WTC11 (cell line): ENCODE measurements at regions not wholly inside any gene's neighbourhood (a gene's known extent, or its start where the extent isn't known, plus 50 kb on each side); places are given as distances from the start of the nearest gene placed in this dataset.

Experiments used
- ATAC-seq: fragments of 200-7000 bp; cut with Tn5 transposase; 2 replicates; pipeline ENCODE4 v1.10.0; 2021; ENCODE audit warnings: mild to moderate bottlenecking, moderate library complexity
- CTCF ChIA-PET: fragments of 300-600 bp; sonication (Branson Sonifier 250); formaldehyde crosslinking; loops from one replicate; lab custom pipeline; 2021; ENCODE audit warnings: antibody characterized with exemption; lab: Charles Lee
- POLR2A ChIA-PET: fragments of 350-600 bp; sonication (Branson Sonifier 250); formaldehyde crosslinking; loops from one replicate; lab custom pipeline; 2021; ENCODE audit warnings: antibody characterized with exemption; lab: Charles Lee
- DNase-seq: peaks from one replicate; pipeline ENCODE4 v3.0.0; 2021; ENCODE audit warnings: low spot score
- H3K27ac Mint-ChIP-seq: 2 replicates; pipeline ENCODE4 v1.8.0; 2021; ENCODE audit warnings: mixed read lengths
- H3K27me3 Mint-ChIP-seq: 2 replicates; pipeline ENCODE4 v1.8.0; 2021; ENCODE audit warnings: low read depth, mild to moderate bottlenecking, moderate library complexity, mixed read lengths
- H3K36me3 Mint-ChIP-seq: 2 replicates; pipeline ENCODE4 v1.8.0; 2021; ENCODE audit warnings: mixed read lengths
- H3K4me1 Mint-ChIP-seq: 2 replicates; pipeline ENCODE4 v1.8.0; 2022; ENCODE audit warnings: mixed read lengths
- H3K4me3 Mint-ChIP-seq: 2 replicates; pipeline ENCODE4 v1.8.0; 2021; ENCODE audit warnings: mild to moderate bottlenecking, moderate library complexity, mixed read lengths
- H3K9me3 Mint-ChIP-seq: 2 replicates; pipeline ENCODE4 v1.8.0; 2021; ENCODE audit warnings: mixed read lengths
- CREB1 ChIP-seq: sonication (generic); formaldehyde crosslinking; IDR thresholded peaks from 2 replicates; pipeline ENCODE4 v1.8.0; 2023; ENCODE audit warnings: mild to moderate bottlenecking, missing genetic modification reagents
- E2F4 ChIP-seq: sonication (generic); formaldehyde crosslinking; IDR thresholded peaks from 2 replicates; pipeline ENCODE4 v1.8.1; 2022; ENCODE audit warnings: low read depth, mild to moderate bottlenecking, moderate library complexity, missing genetic modification reagents, borderline replicate concordance
- ELF4 ChIP-seq: sonication (generic); formaldehyde crosslinking; IDR thresholded peaks from 2 replicates; pipeline ENCODE4 v1.8.1; 2022; ENCODE audit warnings: low read depth, mild to moderate bottlenecking, moderate library complexity, missing genetic modification reagents
- EMX1 ChIP-seq: fragments of 250-450 bp; sonication (Bioruptor Pico); IDR thresholded peaks from 2 replicates; pipeline ENCODE4 v1.8.0; 2021; ENCODE audit warnings: mild to moderate bottlenecking
- FOXK1 ChIP-seq: sonication (generic); formaldehyde crosslinking; IDR thresholded peaks from 2 replicates; pipeline ENCODE4 v1.8.0; 2022; ENCODE audit warnings: mild to moderate bottlenecking, moderate library complexity, missing genetic modification reagents
- GABPB1 ChIP-seq: sonication (generic); formaldehyde crosslinking; IDR thresholded peaks from 2 replicates; pipeline ENCODE4 v1.8.1; 2023; ENCODE audit warnings: mild to moderate bottlenecking, missing genetic modification reagents
- MLX ChIP-seq: sonication (generic); formaldehyde crosslinking; IDR thresholded peaks from 2 replicates; pipeline ENCODE4 v1.8.1; 2023; ENCODE audit warnings: mild to moderate bottlenecking, missing genetic modification reagents, moderate library complexity
- NFE2L1 ChIP-seq: sonication (generic); formaldehyde crosslinking; IDR thresholded peaks from 2 replicates; pipeline ENCODE4 v1.8.1; 2023; ENCODE audit warnings: missing genetic modification reagents
- NR2C2 ChIP-seq: sonication (generic); formaldehyde crosslinking; IDR thresholded peaks from 2 replicates; pipeline ENCODE4 v1.8.0; 2022; ENCODE audit warnings: mild to moderate bottlenecking, missing genetic modification reagents
- OVOL2 ChIP-seq: fragments of 250-450 bp; sonication (Bioruptor Pico); IDR thresholded peaks from 2 replicates; pipeline ENCODE4 v1.9.0; 2021; ENCODE audit warnings: mild to moderate bottlenecking, borderline replicate concordance
- USF1 ChIP-seq: sonication (generic); formaldehyde crosslinking; IDR thresholded peaks from 2 replicates; pipeline ENCODE4 v1.8.0; 2022; ENCODE audit warnings: mild to moderate bottlenecking, missing genetic modification reagents
- ZBTB21 ChIP-seq: sonication (generic); formaldehyde crosslinking; IDR thresholded peaks from 2 replicates; pipeline ENCODE4 v1.8.1; 2023; ENCODE audit warnings: mild to moderate bottlenecking, missing genetic modification reagents, borderline replicate concordance
- ZBTB43 ChIP-seq: sonication (generic); formaldehyde crosslinking; IDR thresholded peaks from 2 replicates; pipeline ENCODE4 v1.8.1; 2023; ENCODE audit warnings: mild to moderate bottlenecking, missing genetic modification reagents
- ZMAT4 ChIP-seq: fragments of 250-450 bp; sonication (Bioruptor Pico); IDR thresholded peaks from 2 replicates; pipeline ENCODE4 v1.9.0; 2021; ENCODE audit warnings: mild to moderate bottlenecking
- ZNF121 ChIP-seq: sonication (generic); formaldehyde crosslinking; IDR thresholded peaks from 2 replicates; pipeline ENCODE4 v1.8.0; 2023; ENCODE audit warnings: missing genetic modification reagents
- ZNF138 ChIP-seq: sonication (generic); formaldehyde crosslinking; conservative IDR thresholded peaks from 2 replicates; pipeline ENCODE4 v1.8.1; 2022; ENCODE audit warnings: mild to moderate bottlenecking, moderate library complexity, missing genetic modification reagents
- ZNF281 ChIP-seq: sonication (generic); formaldehyde crosslinking; IDR thresholded peaks from 2 replicates; pipeline ENCODE4 v1.8.0; 2023; ENCODE audit warnings: mild to moderate bottlenecking, missing genetic modification reagents
- ZNF425 ChIP-seq: fragments of 250-450 bp; sonication (Bioruptor Pico); conservative IDR thresholded peaks from 2 replicates; pipeline ENCODE4 v1.9.0; 2021; ENCODE audit warnings: mild to moderate bottlenecking
- TF ChIP-seq, protein P1 (sequence below): sonication (generic); formaldehyde crosslinking; IDR thresholded peaks from 2 replicates; pipeline ENCODE4 v1.8.1; 2022; ENCODE audit warnings: low read depth, missing genetic modification reagents, borderline replicate concordance
- TF ChIP-seq, protein P2 (sequence below): fragments of 250-450 bp; sonication (Bioruptor Pico); IDR thresholded peaks from 2 replicates; pipeline ENCODE4 v1.9.0; 2021; ENCODE audit warnings: moderate library complexity, mild to moderate bottlenecking, inconsistent platforms, borderline replicate concordance
- TF ChIP-seq, protein P3 (sequence below): sonication (generic); formaldehyde crosslinking; IDR thresholded peaks from 2 replicates; pipeline ENCODE4 v1.8.0; 2022; ENCODE audit warnings: mild to moderate bottlenecking, missing genetic modification reagents

DNA sequence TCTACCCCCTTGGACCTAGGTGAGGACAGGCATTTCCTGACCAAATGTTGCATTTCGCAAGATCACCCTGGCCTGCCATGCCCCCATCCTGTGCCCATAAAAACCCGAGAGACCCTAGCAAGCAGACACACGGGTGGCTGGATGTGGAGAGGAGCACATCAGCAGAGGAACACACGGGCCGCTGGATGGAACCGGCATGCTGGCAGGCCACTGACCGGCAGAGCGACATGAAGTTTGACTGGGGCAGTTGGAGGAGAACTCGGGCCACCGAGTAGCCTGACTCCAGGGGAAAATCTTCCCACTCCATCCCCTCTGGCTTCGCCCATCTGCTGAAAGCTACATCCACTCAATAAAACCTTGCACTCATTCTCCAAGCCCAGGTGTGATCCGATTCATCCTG is 329.3 kb downstream of the FGF9 start (continued):
- TF ChIP-seq OVOL2 (CRISPR knock-in tag): no peak
- TF ChIP-seq EMX1 (CRISPR knock-in tag): no peak
- TF ChIP-seq CREB1: no peak
- TF ChIP-seq ZMAT4: no peak
- no peak for TF ChIP-seq NR2C2 (CRISPR knock-in tag)
- no peak for TF ChIP-seq ELF4
- TF ChIP-seq NFE2L1 (CRISPR knock-in tag): no peak

GRCh38 chr13:22001336-22001735 is 330.5 kb downstream of the FGF9 start:
- H3K36me3 Mint-ChIP-seq: no peaks in the 10 kb centered on the region
- POLR2A ChIA-PET: no interaction called here
- no peaks in the 10 kb centered on the region for H3K9me3 Mint-ChIP-seq
- ATAC-seq: no peak
- CTCF ChIA-PET: no interaction called here
- H3K4me3 Mint-ChIP-seq: no peak overlapping the region
- peaks cover 3% of the 10 kb centered on the region; the same call in 1 of the 2 replicates for H3K4me1 Mint-ChIP-seq
- no peak overlapping the region for H3K27ac Mint-ChIP-seq
- no peaks in the 10 kb centered on the region for H3K27me3 Mint-ChIP-seq
- no peak for DNase-seq
- TF ChIP-seq, protein P1, sequence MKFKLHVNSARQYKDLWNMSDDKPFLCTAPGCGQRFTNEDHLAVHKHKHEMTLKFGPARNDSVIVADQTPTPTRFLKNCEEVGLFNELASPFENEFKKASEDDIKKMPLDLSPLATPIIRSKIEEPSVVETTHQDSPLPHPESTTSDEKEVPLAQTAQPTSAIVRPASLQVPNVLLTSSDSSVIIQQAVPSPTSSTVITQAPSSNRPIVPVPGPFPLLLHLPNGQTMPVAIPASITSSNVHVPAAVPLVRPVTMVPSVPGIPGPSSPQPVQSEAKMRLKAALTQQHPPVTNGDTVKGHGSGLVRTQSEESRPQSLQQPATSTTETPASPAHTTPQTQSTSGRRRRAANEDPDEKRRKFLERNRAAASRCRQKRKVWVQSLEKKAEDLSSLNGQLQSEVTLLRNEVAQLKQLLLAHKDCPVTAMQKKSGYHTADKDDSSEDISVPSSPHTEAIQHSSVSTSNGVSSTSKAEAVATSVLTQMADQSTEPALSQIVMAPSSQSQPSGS (CRISPR knock-in tag): no peak
- TF ChIP-seq ZNF138 (CRISPR knock-in tag) (no peak), FOXK1 (CRISPR knock-in tag) (no peak), GABPB1 (CRISPR knock-in tag) (no peak), ZNF425 (CRISPR knock-in tag) (no peak), USF1 (CRISPR knock-in tag) (no peak), E2F4 (CRISPR knock-in tag) (no peak), ZBTB43 (CRISPR knock-in tag) (no peak), ZBTB21 (CRISPR knock-in tag) (no peak), MLX (CRISPR knock-in tag) (no peak), CREB1 (no peak), ZNF121 (CRISPR knock-in tag) (no peak), ZNF281 (no peak)
- TF ChIP-seq, protein P2, sequence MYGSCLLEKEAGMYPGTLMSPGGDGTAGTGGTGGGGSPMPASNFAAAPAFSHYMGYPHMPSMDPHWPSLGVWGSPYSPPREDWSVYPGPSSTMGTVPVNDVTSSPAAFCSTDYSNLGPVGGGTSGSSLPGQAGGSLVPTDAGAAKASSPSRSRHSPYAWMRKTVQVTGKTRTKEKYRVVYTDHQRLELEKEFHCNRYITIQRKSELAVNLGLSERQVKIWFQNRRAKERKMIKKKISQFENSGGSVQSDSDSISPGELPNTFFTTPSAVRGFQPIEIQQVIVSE (CRISPR knock-in tag): no peak
- TF ChIP-seq, protein P3, sequence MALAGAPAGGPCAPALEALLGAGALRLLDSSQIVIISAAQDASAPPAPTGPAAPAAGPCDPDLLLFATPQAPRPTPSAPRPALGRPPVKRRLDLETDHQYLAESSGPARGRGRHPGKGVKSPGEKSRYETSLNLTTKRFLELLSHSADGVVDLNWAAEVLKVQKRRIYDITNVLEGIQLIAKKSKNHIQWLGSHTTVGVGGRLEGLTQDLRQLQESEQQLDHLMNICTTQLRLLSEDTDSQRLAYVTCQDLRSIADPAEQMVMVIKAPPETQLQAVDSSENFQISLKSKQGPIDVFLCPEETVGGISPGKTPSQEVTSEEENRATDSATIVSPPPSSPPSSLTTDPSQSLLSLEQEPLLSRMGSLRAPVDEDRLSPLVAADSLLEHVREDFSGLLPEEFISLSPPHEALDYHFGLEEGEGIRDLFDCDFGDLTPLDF (CRISPR knock-in tag): no peak
